ENCODE measurements at regions not wholly inside any gene's neighbourhood (a gene's known extent, or its start where the extent isn't known, plus 50 kb on each side); places are given as distances from the start of the nearest gene placed in this dataset.

DNA sequence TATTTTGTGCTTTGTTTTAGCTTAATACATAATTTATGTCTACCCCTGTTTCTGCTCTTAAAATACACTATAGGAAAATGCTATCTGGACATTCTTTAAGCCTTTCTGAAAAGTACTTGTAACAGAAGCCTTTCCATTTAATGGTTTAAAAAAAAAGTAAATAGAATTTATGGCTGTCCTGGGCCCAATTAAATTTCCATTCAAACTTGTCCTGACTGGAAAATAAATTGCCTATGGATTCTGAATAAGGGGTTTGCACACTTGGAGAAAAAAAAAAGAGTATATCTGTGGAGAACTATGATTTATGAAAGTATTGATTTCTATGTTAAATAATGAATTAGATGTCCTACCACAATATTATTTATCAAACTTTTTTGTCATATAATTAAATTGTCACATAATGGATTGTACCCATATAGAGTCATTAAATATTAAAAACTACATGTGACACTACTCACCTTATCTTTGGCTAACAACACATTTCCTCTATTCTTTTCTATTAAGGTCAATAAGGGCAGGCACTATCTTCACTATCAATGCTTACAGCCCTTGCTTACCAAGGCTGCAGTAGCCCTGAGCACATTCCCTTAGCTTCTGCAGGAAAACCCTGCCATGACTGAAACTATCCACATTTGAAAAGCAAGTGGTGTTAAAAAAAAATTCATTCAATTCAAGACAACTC is 396.1 kb upstream of the ROBO2 start:
- H3K4me2 ChIP-seq (ENCODE audit: low read length) = no peak overlapping the region
- no peak overlapping the region for H3K9ac ChIP-seq (ENCODE audit: low read length)
- no peak overlapping the region for H3K27ac ChIP-seq (ENCODE audit: low read depth, low read length)
- no peak overlapping the region for H3K23ac ChIP-seq (ENCODE audit: low read length)
- DNase-seq = no peak
- H3K4me3 ChIP-seq (ENCODE audit: low read depth, low read length) = no peak overlapping the region
- no peak overlapping the region for H2AFZ ChIP-seq (ENCODE audit: insufficient read depth, low read length, poor library complexity)
- no peak overlapping the region for H2BK12ac ChIP-seq (ENCODE audit: low read length)
- H2AK5ac ChIP-seq (ENCODE audit: low read length) = no peak overlapping the region
- H2BK5ac ChIP-seq (ENCODE audit: low read depth, low read length, poor library complexity) = no peak overlapping the region
- no peaks in the 10 kb centered on the region for H3K4me1 ChIP-seq (ENCODE audit: control insufficient read depth in 1 of 2, insufficient read depth in 2 of 2, low read length in 2 of 2)
- no peak overlapping the region for H4K12ac ChIP-seq (ENCODE audit: low read depth, low read length)
- no peaks in the 10 kb centered on the region for H3K79me2 ChIP-seq (ENCODE audit: control insufficient read depth, insufficient read depth, low read length, poor library complexity)
- H3K79me1 ChIP-seq (ENCODE audit: low read length) = no peaks in the 10 kb centered on the region
- no peaks in the 10 kb centered on the region for H3K36me3 ChIP-seq (ENCODE audit: control insufficient read depth in 1 of 2, insufficient read depth in 2 of 2, low read length in 2 of 2)
- H3K14ac ChIP-seq (ENCODE audit: low read length) = no peak overlapping the region
- H3K27me3 ChIP-seq (ENCODE audit: insufficient read depth, low read length) = no peaks in the 10 kb centered on the region
- H4K91ac ChIP-seq (ENCODE audit: low read depth, low read length) = no peak overlapping the region
- no peak overlapping the region for H4K8ac ChIP-seq (ENCODE audit: low read depth, low read length)
- H2BK120ac ChIP-seq (ENCODE audit: insufficient read depth, low read length, poor library complexity) = no peak overlapping the region
- H3K18ac ChIP-seq (ENCODE audit: low read length) = no peak overlapping the region
- no peak overlapping the region for H3K4ac ChIP-seq (ENCODE audit: low read depth, low read length)
- no peaks in the 10 kb centered on the region for H3K9me3 ChIP-seq (ENCODE audit: insufficient read depth, low read depth, low read length)

DNA sequence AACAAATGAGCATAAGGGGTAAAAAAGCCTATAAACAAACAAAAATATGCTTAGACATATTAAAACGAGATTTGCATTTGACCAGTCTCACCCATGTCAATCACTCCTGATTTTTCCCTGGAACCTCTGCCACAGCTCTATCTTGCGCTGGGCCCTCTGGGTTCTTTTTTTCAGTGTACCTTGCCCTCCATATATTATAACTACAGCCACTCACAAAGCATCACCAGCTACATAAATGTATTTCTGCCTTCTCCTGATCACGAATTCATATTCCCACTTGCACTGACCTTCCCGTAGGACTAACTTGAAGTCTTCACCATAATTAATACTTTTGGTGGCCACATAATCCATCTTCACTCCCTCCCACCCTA is 395.6 kb upstream of the ROBO2 start:
- Histone ChIP-seq H3K9ac (ENCODE audit: low read length) (no peak overlapping the region), H3K9me3 (ENCODE audit: insufficient read depth, low read depth, low read length) (no peaks in the 10 kb centered on the region), H4K8ac (ENCODE audit: low read depth, low read length) (no peak overlapping the region), H3K4me2 (ENCODE audit: low read length) (no peak overlapping the region), H2BK5ac (ENCODE audit: low read depth, low read length, poor library complexity) (no peak overlapping the region), H3K18ac (ENCODE audit: low read length) (no peak overlapping the region), H4K12ac (ENCODE audit: low read depth, low read length) (no peak overlapping the region), H3K79me2 (ENCODE audit: control insufficient read depth, insufficient read depth, low read length, poor library complexity) (no peaks in the 10 kb centered on the region), H3K4me1 (ENCODE audit: control insufficient read depth in 1 of 2, insufficient read depth in 2 of 2, low read length in 2 of 2) (no peaks in the 10 kb centered on the region), H2BK120ac (ENCODE audit: insufficient read depth, low read length, poor library complexity) (no peak overlapping the region), H3K36me3 (ENCODE audit: control insufficient read depth in 1 of 2, insufficient read depth in 2 of 2, low read length in 2 of 2) (no peaks in the 10 kb centered on the region), H2AK5ac (ENCODE audit: low read length) (no peak overlapping the region), H3K27ac (ENCODE audit: low read depth, low read length) (no peak overlapping the region), H2AFZ (ENCODE audit: insufficient read depth, low read length, poor library complexity) (no peak overlapping the region), H3K79me1 (ENCODE audit: low read length) (no peaks in the 10 kb centered on the region), H3K4me3 (ENCODE audit: low read depth, low read length) (no peak overlapping the region), H3K4ac (ENCODE audit: low read depth, low read length) (no peak overlapping the region), H2BK12ac (ENCODE audit: low read length) (no peak overlapping the region), H3K27me3 (ENCODE audit: insufficient read depth, low read length) (no peaks in the 10 kb centered on the region), H3K14ac (ENCODE audit: low read length) (no peak overlapping the region), H3K23ac (ENCODE audit: low read length) (no peak overlapping the region), H4K91ac (ENCODE audit: low read depth, low read length) (no peak overlapping the region)
- DNase-seq = no peak
- WGBS (ENCODE audit: extremely low coverage, insufficient coverage, insufficient read length) = no CpG with 5 or more reads among the region's 4 CpGs

GRCh38 chr3:76645724-76646123 is 394.2 kb upstream of the ROBO2 start:
- no peaks in the 10 kb centered on the region for H3K9me3 ChIP-seq (ENCODE audit: insufficient read depth, low read depth, low read length)
- no peak overlapping the region for H4K12ac ChIP-seq (ENCODE audit: low read depth, low read length)
- no peak overlapping the region for H3K14ac ChIP-seq (ENCODE audit: low read length)
- no peak overlapping the region for H3K9ac ChIP-seq (ENCODE audit: low read length)
- no peaks in the 10 kb centered on the region for H3K79me1 ChIP-seq (ENCODE audit: low read length)
- H4K8ac ChIP-seq (ENCODE audit: low read depth, low read length) = no peak overlapping the region
- H2AK5ac ChIP-seq (ENCODE audit: low read length) = no peak overlapping the region
- H2BK12ac ChIP-seq (ENCODE audit: low read length) = no peak overlapping the region
- no peak overlapping the region for H2BK120ac ChIP-seq (ENCODE audit: insufficient read depth, low read length, poor library complexity)
- H3K4me1 ChIP-seq (ENCODE audit: control insufficient read depth in 1 of 2, insufficient read depth in 2 of 2, low read length in 2 of 2) = no peaks in the 10 kb centered on the region
- WGBS (ENCODE audit: extremely low coverage, insufficient coverage, insufficient read length) = no CpG with 5 or more reads among the region's 2 CpGs
- no peak overlapping the region for H2BK5ac ChIP-seq (ENCODE audit: low read depth, low read length, poor library complexity)
- no peak overlapping the region for H4K91ac ChIP-seq (ENCODE audit: low read depth, low read length)
- H3K36me3 ChIP-seq (ENCODE audit: control insufficient read depth in 1 of 2, insufficient read depth in 2 of 2, low read length in 2 of 2) = no peaks in the 10 kb centered on the region
- no peaks in the 10 kb centered on the region for H3K79me2 ChIP-seq (ENCODE audit: control insufficient read depth, insufficient read depth, low read length, poor library complexity)
- H3K18ac ChIP-seq (ENCODE audit: low read length) = no peak overlapping the region
- H3K23ac ChIP-seq (ENCODE audit: low read length) = no peak overlapping the region
- no peak for DNase-seq
- H3K4ac ChIP-seq (ENCODE audit: low read depth, low read length) = no peak overlapping the region
- no peak overlapping the region for H3K4me3 ChIP-seq (ENCODE audit: low read depth, low read length)
- no peak overlapping the region for H3K27ac ChIP-seq (ENCODE audit: low read depth, low read length)
- no peak overlapping the region for H2AFZ ChIP-seq (ENCODE audit: insufficient read depth, low read length, poor library complexity)
- no peaks in the 10 kb centered on the region for H3K27me3 ChIP-seq (ENCODE audit: insufficient read depth, low read length)
- H3K4me2 ChIP-seq (ENCODE audit: low read length) = no peak overlapping the region

DNA sequence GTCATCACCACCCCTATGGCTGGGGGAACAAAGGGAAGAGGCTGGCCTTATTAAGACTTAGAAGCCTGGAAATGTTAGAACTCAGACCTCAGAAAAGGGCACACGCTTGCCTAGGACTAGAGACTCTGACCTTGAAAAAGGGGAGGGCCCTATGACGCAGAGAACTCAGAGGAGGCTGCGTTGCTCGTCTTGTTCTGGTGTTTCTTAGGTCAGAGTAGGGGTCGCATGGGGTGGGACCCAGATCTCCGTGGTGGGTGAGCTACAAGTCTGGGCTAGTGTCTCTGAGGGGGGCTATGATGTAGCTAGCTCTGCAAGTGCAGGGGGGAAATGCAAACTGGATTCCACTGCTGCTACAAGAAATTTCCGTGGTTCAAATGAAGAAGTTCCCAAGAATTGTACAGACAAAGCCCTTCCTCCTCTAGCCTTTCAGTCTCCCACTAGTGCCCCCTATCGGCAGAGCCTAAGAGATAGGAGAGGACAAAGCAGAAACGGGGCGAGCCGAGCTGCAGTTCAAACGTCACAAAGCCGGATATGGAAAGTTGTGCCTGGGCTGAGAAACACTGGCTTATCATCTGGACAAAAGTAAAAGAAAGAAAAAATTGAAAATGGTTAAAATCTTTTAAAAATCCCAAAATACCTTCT is 392.9 kb upstream of the ROBO2 start:
- no peak overlapping the region for H4K8ac ChIP-seq (ENCODE audit: low read depth, low read length)
- no peak overlapping the region for H4K91ac ChIP-seq (ENCODE audit: low read depth, low read length)
- no peak for DNase-seq
- no peak overlapping the region for H3K9ac ChIP-seq (ENCODE audit: low read length)
- H3K4ac ChIP-seq (ENCODE audit: low read depth, low read length) = no peak overlapping the region
- no peak overlapping the region for H3K23ac ChIP-seq (ENCODE audit: low read length)
- H3K79me1 ChIP-seq (ENCODE audit: low read length) = no peaks in the 10 kb centered on the region
- H3K27me3 ChIP-seq (ENCODE audit: insufficient read depth, low read length) = no peaks in the 10 kb centered on the region
- H4K12ac ChIP-seq (ENCODE audit: low read depth, low read length) = no peak overlapping the region
- H3K4me3 ChIP-seq (ENCODE audit: low read depth, low read length) = no peak overlapping the region
- H3K27ac ChIP-seq (ENCODE audit: low read depth, low read length) = no peak overlapping the region
- H2BK12ac ChIP-seq (ENCODE audit: low read length) = no peak overlapping the region
- no peak overlapping the region for H2BK5ac ChIP-seq (ENCODE audit: low read depth, low read length, poor library complexity)
- no peaks in the 10 kb centered on the region for H3K79me2 ChIP-seq (ENCODE audit: control insufficient read depth, insufficient read depth, low read length, poor library complexity)
- H2AFZ ChIP-seq (ENCODE audit: insufficient read depth, low read length, poor library complexity) = no peak overlapping the region
- H2AK5ac ChIP-seq (ENCODE audit: low read length) = no peak overlapping the region
- H3K36me3 ChIP-seq (ENCODE audit: control insufficient read depth in 1 of 2, insufficient read depth in 2 of 2, low read length in 2 of 2) = no peaks in the 10 kb centered on the region
- H3K14ac ChIP-seq (ENCODE audit: low read length) = no peak overlapping the region
- no peaks in the 10 kb centered on the region for H3K9me3 ChIP-seq (ENCODE audit: insufficient read depth, low read depth, low read length)
- no peak overlapping the region for H2BK120ac ChIP-seq (ENCODE audit: insufficient read depth, low read length, poor library complexity)
- H3K4me1 ChIP-seq (ENCODE audit: control insufficient read depth in 1 of 2, insufficient read depth in 2 of 2, low read length in 2 of 2) = no peaks in the 10 kb centered on the region
- H3K4me2 ChIP-seq (ENCODE audit: low read length) = no peak overlapping the region
- WGBS (ENCODE audit: extremely low coverage, insufficient coverage, insufficient read length) = no CpG with 5 or more reads among the region's 13 CpGs
- no peak overlapping the region for H3K18ac ChIP-seq (ENCODE audit: low read length)
